GM18507 (cell line): ENCODE measurements at regions not wholly inside any gene's neighbourhood (a gene's known extent, or its start where the extent isn't known, plus 50 kb on each side); places are given as distances from the start of the nearest gene placed in this dataset.
A peak's percentile ranks its signal among the peaks of the same experiment; 100 is the strongest.
"Not testable (repeated sequence)": the region's sequence is repeated elsewhere in the genome, so short reads cannot be mapped to it uniquely, and the experiment has no call there.

Experiments
- DNase-seq: peaks from one replicate; pipeline ENCODE4 v3.0.0; 2011; ENCODE audit warnings: low read depth; ENCODE audit not compliant: insufficient read length; ENCODE audit errors: extremely low spot score
- FAIRE-seq: peaks from 2 replicates; lab custom pipeline; 2011; peaks lifted over from hg19 to GRCh38; lab: Jason Lieb, UNC

DNA sequence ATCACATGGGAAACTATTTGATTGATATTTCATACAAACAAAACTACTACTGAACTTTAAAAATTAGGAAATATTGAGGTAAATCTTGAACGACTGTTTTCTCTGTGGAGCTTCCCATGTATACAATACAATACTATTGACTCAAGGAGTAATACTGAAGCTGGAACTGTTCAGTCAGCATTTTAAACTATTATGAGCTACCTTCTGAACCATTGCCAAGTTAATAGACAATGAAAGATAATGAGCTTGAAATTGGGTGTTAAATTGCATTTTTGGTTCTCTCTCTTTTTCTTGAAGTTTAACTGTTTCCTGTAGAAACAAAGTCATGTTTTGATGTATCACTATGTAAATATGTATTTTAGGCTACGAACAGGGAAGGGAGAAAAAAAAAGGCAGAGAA lies 569.2 kb downstream of the ZEB2 start:
- FAIRE-seq (no peak), DNase-seq (no peak)

DNA sequence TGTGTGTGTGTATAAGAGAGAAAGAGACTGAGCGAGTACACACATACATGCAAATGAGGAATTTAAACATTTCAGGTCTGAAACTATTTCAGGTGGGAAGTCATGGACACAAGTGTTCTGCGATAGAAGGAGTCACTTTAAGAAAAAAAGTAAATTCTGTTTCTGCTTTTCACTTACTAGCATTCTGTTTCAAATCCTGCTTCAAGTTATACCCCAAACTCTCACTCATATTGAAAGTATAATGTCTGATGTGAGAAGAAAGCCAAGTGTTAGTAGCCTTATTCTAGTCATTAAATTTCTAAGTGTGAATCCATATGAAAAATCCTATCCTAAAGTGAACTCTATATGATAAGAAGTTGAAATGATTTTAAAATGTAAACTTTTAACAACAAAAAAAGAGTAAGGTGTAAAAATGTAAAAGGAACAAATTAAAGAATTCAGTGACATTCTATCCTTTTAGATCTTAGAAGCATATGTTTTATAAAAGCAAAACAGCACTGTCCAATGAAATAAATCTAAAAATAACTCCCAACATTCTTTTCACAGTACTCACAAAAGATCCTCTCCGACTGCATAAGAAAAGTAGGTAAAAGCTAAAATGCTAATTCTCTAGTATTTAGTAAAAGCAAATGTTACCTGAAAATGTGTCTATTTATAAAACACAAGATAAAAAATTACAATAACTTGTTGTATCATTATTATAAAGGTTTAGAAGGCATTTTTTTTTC lies 570.6 kb downstream of the ZEB2 start:
- FAIRE-seq (peak; percentile 67), DNase-seq (no peak)

DNA sequence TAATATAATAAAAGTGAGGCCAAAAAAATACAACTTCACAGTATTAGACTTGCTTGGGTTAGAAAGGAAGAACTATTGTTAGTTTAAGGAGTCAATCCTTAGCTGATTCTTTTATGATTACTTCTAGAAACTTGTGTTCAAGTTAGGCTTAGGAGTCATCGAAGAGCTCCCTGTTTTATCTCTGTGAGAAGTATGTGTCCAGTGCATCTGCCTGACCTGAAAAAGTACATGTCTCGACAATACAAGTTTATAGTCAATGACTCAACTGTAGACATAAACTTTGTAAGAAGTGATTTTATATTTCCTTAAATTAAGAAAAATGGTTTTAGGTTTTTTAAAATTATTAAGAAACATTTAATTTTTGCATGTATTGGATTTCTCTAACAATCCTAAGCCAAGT lies 571.2 kb downstream of the ZEB2 start:
- no peak for FAIRE-seq

DNA sequence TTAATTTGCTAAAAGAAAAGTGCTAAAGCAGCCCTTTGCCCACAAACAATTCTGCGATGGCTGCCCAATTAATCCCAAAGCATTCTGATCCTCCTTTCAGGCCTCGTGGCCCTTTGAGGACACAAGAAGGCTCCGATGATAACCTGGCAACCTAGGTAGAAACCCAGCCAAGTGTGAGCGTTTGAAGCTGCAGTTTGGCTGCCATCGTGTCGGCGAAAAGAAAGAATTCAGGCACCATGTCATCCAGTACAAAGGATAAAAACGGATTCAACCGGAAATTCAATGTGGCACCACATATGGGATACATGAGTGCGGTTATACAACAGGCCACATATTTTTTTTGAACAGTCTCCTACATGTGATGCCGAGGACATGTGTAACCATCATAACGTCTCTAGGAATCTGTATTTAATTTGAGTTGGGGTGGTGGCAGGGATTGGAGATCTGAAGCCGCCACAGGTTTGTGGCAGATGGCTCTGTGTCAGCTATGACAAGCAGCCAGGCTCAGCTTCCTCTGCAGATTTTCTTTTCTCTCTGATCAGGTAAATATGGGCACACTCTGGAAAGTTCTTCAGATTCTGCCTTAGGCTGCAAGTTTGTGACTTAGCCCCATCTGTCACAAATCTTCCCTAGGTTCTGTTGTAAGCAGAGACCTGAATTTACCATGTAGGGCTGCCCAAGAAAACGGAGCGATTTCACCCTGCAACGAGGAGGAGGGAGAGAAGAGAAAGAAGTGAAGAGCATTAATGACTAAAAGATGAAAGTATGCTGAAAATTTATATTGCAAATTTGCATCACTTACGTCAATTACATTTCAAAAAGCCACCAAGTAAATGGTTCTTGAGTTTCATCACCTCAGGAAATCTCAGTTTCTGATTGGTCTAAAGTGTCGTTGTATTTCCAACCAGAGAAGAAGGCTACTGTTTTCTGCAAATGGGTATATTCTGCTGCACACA lies 573.2 kb downstream of the ZEB2 start:
- FAIRE-seq (no peak), DNase-seq (no peak)

More for the DNA sequence above, 571.2 kb downstream of the ZEB2 start:
- no peak for DNase-seq

DNA sequence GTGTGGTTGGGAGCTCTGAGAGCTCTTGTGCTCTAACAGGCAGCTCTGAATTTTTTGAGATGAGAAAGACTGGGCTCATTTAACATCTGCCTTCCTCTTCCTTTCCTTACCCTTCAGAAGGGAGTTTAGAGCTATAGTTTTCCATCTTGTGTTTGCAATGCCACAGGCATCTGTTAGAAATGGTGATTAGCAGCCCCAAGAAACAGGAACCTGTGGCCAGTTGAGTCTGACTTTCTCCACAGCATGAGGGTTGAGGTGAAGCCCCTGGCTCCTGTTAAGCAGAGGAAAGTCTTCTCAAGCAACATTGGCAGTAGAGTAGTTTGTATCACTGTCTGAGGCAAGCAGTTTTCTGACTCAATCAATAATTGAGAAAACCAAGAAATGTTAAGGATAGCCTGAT lies 577.4 kb downstream of the ZEB2 start:
- no peak for DNase-seq
- no peak for FAIRE-seq

DNA sequence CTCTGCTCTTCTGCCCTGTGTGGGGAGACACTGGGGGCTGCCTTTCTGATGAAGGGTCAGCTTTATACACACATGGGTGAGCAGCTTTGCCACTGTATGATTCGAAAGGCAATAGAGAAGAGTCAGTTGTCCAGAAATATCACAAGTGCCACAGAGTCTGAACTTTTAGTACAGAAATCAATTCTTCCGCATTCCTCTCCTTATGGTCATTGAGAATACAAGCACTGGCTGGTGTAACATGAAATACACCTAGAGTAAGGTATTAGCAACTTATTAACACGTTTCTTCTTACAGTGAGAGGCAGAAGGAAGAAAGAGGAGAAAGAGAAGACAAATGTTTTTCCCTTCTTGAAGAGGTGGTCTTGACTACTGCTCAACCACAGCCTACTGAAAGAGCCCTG lies 579.2 kb downstream of the ZEB2 start:
- no peak for FAIRE-seq
- no peak for DNase-seq

DNA sequence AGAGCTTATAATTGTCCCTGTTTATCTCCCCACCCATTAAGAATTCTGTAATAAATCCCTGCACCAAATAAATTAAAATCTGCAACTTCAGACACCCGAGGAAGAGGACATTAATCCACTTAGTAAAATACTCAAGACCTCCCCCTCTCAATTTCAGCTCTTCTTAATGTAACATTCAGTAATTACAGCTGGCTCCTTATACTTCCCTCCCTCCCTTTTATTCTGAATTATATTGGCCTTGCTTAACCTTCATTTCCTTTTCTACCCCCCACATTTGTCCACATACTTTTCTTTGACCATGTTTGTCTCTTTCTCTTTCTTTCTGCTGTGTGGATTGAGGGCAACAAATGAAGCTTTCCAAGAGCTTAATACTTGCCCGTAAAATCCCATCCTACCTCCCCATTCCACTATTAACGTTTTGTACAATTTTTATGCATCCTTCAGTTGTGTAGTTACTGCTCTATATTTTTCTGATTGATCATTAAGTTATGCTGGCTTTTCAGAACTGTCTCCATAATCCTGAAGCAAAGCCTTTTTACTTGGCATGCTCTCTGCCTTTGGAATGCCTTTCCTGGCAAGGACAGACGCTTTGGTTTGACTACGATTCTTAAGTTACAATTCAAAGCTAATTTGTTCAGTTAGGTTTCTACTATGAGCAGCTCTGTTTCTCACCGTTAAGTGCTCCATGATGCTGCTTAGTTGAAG lies 580.1 kb downstream of the ZEB2 start:
- no peak for DNase-seq
- no peak for FAIRE-seq

DNA sequence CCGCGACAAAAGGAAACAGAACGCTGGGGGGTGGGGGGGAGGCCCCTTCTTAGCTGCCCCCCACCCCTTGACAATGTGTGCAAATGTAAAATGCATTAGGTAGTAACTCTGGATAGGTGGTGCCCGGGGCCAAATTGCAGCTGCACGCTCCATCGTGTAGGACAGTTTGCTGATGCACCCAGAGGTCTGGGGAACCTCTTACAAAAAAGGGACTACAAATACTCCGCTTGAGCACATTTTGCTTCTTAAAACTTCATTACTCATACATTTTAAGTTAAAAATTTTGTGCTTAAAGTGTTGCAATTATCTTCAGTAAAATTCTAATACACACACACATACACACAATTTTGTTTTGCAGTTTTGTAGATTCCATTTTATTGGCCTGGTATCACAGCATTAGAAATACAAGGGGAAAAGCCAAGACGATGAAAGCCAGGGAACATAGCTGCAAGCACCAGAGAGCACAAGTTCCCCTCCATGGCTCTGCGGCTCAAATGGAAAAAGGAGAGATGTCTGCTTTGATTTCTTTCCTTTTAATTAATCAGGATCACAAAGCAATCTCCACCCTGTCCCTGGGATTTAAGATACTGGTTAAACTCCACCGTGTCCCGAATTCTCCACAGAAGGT lies 582.1 kb downstream of the ZEB2 start:
- FAIRE-seq (no peak), DNase-seq (no peak)

DNA sequence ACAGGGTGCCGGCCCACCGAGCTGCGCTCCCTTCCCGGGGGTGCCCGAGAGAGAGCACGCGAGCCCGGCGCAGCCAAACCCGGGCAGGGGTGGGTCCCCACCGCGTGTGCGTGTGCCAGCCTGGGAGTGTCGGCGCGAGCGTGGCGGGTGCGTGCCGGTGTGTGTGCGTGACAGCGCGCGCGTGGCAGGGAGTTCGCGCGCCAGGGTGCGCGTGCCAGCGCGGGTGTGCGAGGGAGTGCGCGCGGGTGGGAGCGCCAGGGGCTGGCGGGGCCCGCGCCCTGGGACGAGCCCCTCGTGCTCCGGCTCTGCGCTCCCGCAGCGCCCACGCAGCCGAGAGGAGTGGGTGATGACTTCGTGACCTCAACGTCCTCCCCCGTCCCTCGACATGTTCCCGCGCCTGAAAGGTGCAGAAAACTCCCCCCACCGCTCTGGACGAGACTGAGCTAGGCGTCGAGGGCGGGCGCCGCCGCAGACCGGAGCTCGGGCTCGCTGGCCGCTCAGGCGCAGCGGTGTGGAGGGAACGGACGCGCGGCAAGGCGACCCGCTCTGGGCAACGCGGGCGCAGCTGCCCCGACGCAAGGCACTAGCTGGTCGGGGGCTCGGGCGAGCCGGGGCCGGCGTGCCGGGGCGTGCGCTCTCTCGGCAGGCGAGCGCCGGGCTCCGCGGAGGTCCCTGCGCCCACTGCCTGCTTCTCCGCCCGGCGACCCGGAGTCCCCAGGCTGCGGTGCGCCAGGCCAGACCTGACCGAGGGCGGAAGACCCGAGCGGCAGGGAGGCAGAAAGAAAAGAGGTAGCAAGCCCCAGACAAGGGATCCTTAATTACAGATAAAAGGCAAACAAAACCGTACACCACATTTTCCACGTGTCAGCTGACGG lies 582.8 kb downstream of the ZEB2 start:
- no peak for FAIRE-seq

DNA sequence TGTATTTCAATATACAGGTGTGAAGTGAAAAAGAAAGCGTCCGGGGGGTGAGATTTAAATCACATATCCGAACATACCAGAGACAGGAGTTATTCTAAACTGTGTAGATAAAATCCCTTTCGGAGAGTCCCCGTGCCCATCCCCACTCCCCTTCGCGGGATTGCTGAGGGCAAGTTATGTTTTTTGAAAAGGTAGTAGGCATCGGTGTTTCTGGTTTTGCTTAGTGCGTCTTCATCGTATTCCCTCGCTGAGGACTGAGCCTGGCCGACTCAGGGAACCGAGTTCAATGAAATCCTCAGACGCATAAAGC lies 583.4 kb downstream of the ZEB2 start:
- FAIRE-seq (no peak), DNase-seq (no peak)

More for the DNA sequence above, 582.8 kb downstream of the ZEB2 start:
- no peak for DNase-seq

DNA sequence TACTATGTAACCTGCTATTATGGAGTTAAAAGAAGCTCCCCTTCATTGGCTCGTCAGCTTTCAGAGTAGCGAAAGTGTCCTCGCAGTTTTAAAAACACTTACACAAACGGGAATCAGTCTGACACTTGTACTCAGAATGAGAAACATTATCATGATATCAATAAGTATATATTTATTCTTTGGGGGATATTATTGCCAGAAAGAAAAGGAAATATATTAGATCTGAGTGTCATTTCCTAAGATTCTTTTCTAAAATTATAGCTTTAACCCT lies 584.5 kb downstream of the ZEB2 start:
- FAIRE-seq (no peak), DNase-seq (no peak)

DNA sequence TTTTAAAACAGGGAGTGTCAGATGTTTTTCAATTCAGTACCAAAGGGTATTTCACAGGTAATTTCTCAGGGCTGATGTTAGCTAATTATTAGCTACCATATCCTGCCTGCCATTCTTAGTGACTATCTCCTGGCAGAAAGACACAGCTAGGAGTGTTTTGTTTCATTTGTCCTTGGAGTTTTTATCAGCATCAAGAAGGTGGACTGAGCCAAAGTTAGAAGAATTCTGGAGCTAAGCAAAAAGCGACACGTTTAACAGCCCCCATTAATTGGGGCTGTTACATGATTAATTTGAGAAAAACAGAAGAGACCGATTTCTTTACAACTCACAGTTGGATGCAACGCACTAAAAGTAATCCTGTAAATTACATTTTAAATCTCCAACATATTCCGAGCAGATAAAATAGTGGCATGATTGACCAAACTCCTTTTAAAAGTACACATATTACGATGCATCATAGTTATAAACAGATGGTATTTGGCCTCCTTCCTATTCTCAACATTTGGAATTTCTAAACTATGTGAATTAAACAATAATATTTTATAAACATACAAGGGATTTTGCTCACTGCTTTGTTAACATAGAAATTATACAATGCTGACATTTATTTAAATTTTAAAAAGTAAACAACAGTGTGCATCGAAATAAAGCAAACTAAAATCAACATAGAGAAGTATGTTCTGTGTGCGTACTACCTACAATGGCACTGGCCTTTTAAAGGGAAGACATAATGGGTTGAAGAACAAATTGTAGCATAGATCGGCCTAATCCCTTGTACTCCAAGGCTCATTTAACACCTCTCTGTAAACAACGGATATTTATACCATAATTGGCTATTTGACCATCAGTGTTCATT lies 585.1 kb downstream of the ZEB2 start:
- DNase-seq = no peak
- FAIRE-seq = peak; percentile 89

DNA sequence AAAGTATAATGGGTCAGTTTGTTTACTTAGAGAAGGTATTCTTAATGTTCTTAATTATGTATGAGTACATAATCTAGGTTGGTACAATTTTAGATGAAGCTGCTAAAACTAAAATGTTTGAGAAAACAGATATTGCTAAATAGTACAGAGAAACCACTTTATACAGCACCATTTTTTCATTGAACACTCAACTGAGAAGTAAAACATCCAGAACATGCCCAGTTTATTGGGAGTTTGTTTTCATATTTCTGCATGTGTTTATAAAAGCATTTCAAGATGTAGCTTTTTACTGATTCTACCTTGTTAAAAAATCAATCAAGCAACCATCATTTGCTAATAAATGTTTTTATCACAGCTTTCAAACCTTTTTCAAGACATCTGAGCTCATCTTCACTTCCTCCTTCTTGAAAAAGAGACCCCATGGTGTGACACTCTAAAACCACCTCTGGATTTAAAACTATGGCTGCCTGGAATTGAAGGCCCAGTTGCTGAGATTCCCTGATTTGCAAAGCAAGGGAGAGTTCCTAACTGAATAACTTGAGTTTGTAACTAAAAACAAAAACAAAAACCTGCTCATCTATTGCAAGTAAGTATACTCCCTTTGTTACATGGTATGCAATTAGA lies 585.9 kb downstream of the ZEB2 start:
- DNase-seq = no peak
- no peak for FAIRE-seq

DNA sequence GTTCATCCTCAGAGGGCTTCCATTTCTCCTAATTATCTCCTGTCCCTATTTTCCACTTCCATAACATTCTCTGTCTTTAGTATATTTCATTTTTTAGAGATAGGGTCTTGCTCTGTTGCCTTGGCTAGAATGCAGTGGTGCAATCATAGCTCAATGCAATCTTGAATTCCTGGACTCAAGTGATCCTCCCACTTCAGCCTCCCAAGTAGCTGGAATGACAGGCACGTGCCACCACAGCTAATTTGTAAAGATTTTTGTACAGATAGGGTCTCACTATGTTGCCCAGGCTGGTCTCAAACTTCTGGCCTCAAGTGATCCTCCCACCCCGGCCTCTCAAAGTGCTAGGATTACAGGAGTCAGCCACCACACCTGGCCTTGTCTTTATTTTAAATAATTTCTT lies 589.0 kb downstream of the ZEB2 start:
- DNase-seq (no peak), FAIRE-seq (no peak)

DNA sequence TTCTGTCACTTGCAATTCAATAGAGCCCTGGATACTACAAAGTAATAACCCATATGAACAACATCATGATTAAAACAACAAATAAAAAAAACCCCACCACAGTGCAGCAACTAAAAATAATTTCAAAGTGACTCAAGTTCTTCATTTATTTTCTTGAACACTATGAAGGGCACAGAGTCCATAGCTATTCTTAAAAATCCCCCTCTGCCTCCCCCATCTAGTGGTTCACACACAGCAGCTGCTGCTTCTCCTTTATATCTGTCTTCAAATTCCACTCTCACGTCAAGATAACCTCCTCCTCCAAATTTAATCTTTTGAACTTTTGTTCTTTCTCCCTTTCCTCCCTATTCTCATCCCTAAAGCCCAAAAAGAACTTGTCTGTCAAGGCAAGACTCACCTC lies 591.3 kb downstream of the ZEB2 start:
- FAIRE-seq (no peak), DNase-seq (no peak)

DNA sequence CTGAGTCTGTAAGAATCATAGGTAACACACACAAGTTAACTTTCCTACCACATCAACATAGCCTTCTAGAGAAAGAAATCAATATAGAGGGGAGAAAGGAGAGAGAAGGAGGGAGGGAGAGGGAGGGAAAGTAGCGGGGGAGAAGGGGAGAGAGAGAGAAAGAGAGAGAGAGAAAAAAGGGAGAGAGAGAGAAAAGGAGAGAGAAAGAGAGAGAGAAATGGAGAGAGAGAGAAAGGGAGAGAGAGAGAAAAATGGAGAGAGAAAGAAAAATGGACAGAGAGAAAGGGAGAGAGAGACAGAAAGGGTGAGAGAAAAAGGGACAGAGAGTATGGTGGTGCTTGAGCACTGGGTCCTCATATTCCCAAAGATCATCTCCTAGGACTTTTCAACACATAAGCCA lies 591.7 kb downstream of the ZEB2 start:
- DNase-seq = no peak
- no peak for FAIRE-seq

DNA sequence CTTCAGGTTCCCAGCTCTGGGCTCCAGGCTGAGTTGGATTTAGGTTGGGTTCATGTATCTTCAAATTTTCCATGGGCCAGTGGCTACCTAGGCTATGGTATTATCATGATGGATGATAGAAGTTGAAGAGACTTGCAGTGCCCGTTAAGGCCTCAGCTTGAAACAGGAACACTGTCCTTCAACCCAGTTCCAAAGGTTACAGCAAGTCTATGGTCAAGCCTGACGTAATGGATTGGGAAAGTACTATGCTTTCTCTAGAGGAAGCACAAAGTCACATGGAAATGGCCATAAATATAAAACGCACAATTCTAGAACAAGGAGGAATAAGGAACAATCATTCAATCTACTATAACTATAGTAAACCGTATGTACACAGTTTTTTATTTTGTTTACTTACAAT lies 593.2 kb downstream of the ZEB2 start:
- DNase-seq = no peak
- FAIRE-seq = no peak

DNA sequence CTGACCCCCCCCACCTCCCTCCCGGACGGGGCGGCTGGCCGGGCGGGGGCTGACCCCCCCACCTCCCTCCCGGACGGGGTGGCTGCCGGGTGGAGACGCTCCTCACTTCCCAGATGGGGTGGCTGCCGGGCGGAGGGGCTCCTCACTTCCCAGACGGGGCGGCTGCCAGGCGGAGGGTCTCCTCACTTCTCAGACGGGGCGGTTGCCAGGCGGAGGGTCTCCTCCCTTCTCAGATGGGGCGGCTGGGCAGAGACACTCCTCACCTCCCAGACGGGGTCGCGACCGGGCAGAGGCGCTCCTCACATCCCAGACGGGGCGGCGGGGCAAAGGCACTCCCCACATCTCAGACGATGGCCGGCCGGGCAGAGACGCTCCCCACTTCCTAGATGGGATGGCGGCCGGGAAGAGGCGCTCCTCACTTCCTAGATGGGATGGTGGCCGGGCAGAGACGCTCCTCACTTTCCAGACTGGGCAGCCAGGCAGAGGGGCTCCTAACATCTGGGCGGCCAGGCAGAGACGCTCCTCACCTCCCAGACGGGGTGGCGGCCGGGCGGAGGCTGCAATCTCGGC lies 597.6 kb downstream of the ZEB2 start:
- DNase-seq, FAIRE-seq: not testable (repeated sequence)
